D721Med (cell line): ENCODE measurements at regions not wholly inside any gene's neighbourhood (a gene's known extent, or its start where the extent isn't known, plus 50 kb on each side); places are given as distances from the start of the nearest gene placed in this dataset.

Source experiments
- DNase-seq: peaks from one replicate; pipeline ENCODE4 v3.0.0; 2011; ENCODE audit warnings: low spot score; ENCODE audit not compliant: insufficient read length
- FAIRE-seq: peaks from 2 replicates; lab custom pipeline; 2011; peaks lifted over from hg19 to GRCh38; lab: Jason Lieb, UNC
- CTCF ChIP-seq: IDR thresholded peaks from 2 replicates; pipeline ENCODE4 v1.5.1; 2012; ENCODE audit warnings: mild to moderate bottlenecking, control low read depth; ENCODE audit not compliant: insufficient read depth; ENCODE audit errors: missing control alignments

GRCh38 chr9:81420024-81420423, 269.3 kb downstream of the TLE1 start:
- no peak for FAIRE-seq
- TF ChIP-seq CTCF, result no peak

GRCh38 chr9:81417941-81418340, 271.4 kb downstream of the TLE1 start:
- DNase-seq, result no peak
- no peak for TF ChIP-seq CTCF
- FAIRE-seq, result no peak

More at GRCh38 chr9:81420024-81420423, 269.3 kb downstream of the TLE1 start:
- no peak for DNase-seq

- no peak for DNase-seq
- no peak for FAIRE-seq
- TF ChIP-seq CTCF, result no peak
These were observed 272.1 kb downstream of the TLE1 start for GRCh38 chr9:81417299-81417675.

GRCh38 chr9:81416476-81417298, 272.7 kb downstream of the TLE1 start:
- no peak for TF ChIP-seq CTCF
- no peak for DNase-seq
- FAIRE-seq, result no peak

- FAIRE-seq, result no peak
- DNase-seq, result no peak
- TF ChIP-seq CTCF, result no peak
These were observed 274.5 kb downstream of the TLE1 start for GRCh38 chr9:81414836-81415235.

GRCh38 chr9:81411961-81412360, 277.4 kb downstream of the TLE1 start:
- DNase-seq, result no peak
- FAIRE-seq, result no peak
- TF ChIP-seq CTCF, result no peak

GRCh38 chr9:81410201-81410600, 279.1 kb downstream of the TLE1 start:
- DNase-seq (no peak), FAIRE-seq (peak; percentile 85)
- no peak for TF ChIP-seq CTCF
